IMR-90 (cell line): ENCODE measurements at regions not wholly inside any gene's neighbourhood (a gene's known extent, or its start where the extent isn't known, plus 50 kb on each side); places are given as distances from the start of the nearest gene placed in this dataset.

Source experiments
- ATAC-seq: fragments of 200-7000 bp; cut with Tn5 transposase; 2 replicates; pipeline ENCODE4 v1.9.1; 2020; ENCODE audit warnings: low read depth, mild to moderate bottlenecking, moderate library complexity
- BruUV-seq: library from RNA; stranded (reverse); fragments of 400-500 nt; replicated peaks from 2 replicates; lab custom pipeline; 2021; lab: Mats Ljungman, UMichigan
- CTCF ChIA-PET: fragments of 300-600 bp; formaldehyde crosslinking; extraction: SDS; loops from one replicate; lab custom pipeline; 2021; ENCODE audit warnings: antibody characterized with exemption; lab: Yijun Ruan, JAX
- POLR2A ChIA-PET: fragments of 300-600 bp; sonication (Branson Sonifier 250); formaldehyde crosslinking; loops from one replicate; lab custom pipeline; 2022; ENCODE audit warnings: antibody characterized with exemption; ENCODE audit not compliant: unreplicated experiment; lab: Charles Lee
- DNase-seq: peaks from one replicate; pipeline ENCODE4 v3.0.0; 2013
- H2AFZ ChIP-seq: replicated peaks from 2 replicates; pipeline ENCODE3; 2013; ENCODE audit warnings: low read length, mild to moderate bottlenecking; ENCODE audit not compliant: poor library complexity
- H2AK5ac ChIP-seq: 2 replicates; pipeline ENCODE4 v1.6.1; 2013; ENCODE audit warnings: low read depth, low read length, inconsistent platforms
- H2AK9ac ChIP-seq: replicated peaks from 2 replicates; pipeline ENCODE3; 2013; ENCODE audit warnings: mild to moderate bottlenecking, low read depth, low read length, moderate library complexity; ENCODE audit not compliant: poor library complexity
- H2BK120ac ChIP-seq: 2 replicates; pipeline ENCODE4 v1.6.1; 2013; ENCODE audit warnings: low read depth, low read length, inconsistent platforms
- H2BK15ac ChIP-seq: 3 replicates; pipeline ENCODE4 v1.6.1; 2013; ENCODE audit warnings: low read depth, low read length, inconsistent platforms
- H2BK20ac ChIP-seq: 2 replicates; pipeline ENCODE4 v1.6.1; 2013; ENCODE audit warnings: low read depth, mild to moderate bottlenecking, inconsistent platforms, low read length, moderate library complexity
- H2BK5ac ChIP-seq: 2 replicates; pipeline ENCODE4 v1.6.1; 2013; ENCODE audit warnings: mild to moderate bottlenecking, low read depth, low read length, inconsistent platforms; ENCODE audit not compliant: poor library complexity, severe bottlenecking
- H3K14ac ChIP-seq: replicated peaks from 2 replicates; pipeline ENCODE4 v1.6.1; 2013; ENCODE audit warnings: low read depth, low read length, inconsistent platforms
- H3K18ac ChIP-seq: 2 replicates; pipeline ENCODE4 v1.6.1; 2013; ENCODE audit warnings: low read depth, low read length, control low read depth
- H3K23ac ChIP-seq: 2 replicates; pipeline ENCODE4 v1.6.1; 2013; ENCODE audit warnings: low read depth, low read length, inconsistent platforms
- H3K27ac ChIP-seq: 2 replicates; pipeline ENCODE4 v1.5.1; 2013; ENCODE audit warnings: mild to moderate bottlenecking, control low read depth, low read length; ENCODE audit not compliant: insufficient read depth
- H3K27me3 ChIP-seq: 2 replicates; pipeline ENCODE4 v1.6.1; 2013; ENCODE audit warnings: low read length; ENCODE audit not compliant: control insufficient read depth, insufficient read depth
- H3K36me3 ChIP-seq: 2 replicates; pipeline ENCODE4 v1.6.1; 2013; ENCODE audit warnings: low read length, mixed read lengths; ENCODE audit not compliant: control insufficient read depth, insufficient read depth
- H3K4ac ChIP-seq: 2 replicates; pipeline ENCODE4 v1.6.1; 2013; ENCODE audit warnings: low read depth, low read length, inconsistent platforms
- H3K4me1 ChIP-seq: 2 replicates; pipeline ENCODE4 v1.6.1; 2013; ENCODE audit warnings: low read length, mixed read lengths; ENCODE audit not compliant: control insufficient read depth, insufficient read depth
- H3K4me2 ChIP-seq: 2 replicates; pipeline ENCODE4 v1.6.1; 2013; ENCODE audit warnings: low read depth, mild to moderate bottlenecking, control low read depth, low read length, moderate library complexity
- H3K4me3 ChIP-seq: 2 replicates; pipeline ENCODE4 v1.5.1; 2013; ENCODE audit warnings: low read depth, mild to moderate bottlenecking, control low read depth, low read length, moderate library complexity; ENCODE audit not compliant: insufficient read depth
- H3K56ac ChIP-seq: 2 replicates; pipeline ENCODE4 v1.6.1; 2013; ENCODE audit warnings: low read length, inconsistent platforms; ENCODE audit not compliant: insufficient read depth; ENCODE audit errors: extremely low read depth
- H3K79me1 ChIP-seq, 2 experiments: 2 replicates each; pipeline ENCODE4 v1.6.1; 2013; ENCODE audit warnings: low read length in 2 of 2, inconsistent platforms in 1 of 2, low read depth in 1 of 2
- H3K9ac ChIP-seq: 2 replicates; pipeline ENCODE4 v1.6.1; 2013; ENCODE audit warnings: low read depth, low read length, control low read depth
- H3K9me1 ChIP-seq: 2 replicates; pipeline ENCODE4 v1.6.1; 2013; ENCODE audit warnings: low read length, inconsistent platforms; ENCODE audit not compliant: insufficient read depth
- H3K9me3 ChIP-seq: 2 replicates; pipeline ENCODE4 v1.6.1; 2013; ENCODE audit warnings: low read length; ENCODE audit not compliant: control insufficient read depth, insufficient read depth
- H4K20me1 ChIP-seq: 2 replicates; pipeline ENCODE4 v1.6.1; 2013; ENCODE audit warnings: low read length, inconsistent platforms; ENCODE audit not compliant: insufficient read depth
- H4K5ac ChIP-seq: 2 replicates; pipeline ENCODE4 v1.6.1; 2013; ENCODE audit warnings: mild to moderate bottlenecking, low read depth, low read length, control low read depth
- H4K8ac ChIP-seq, 2 experiments: 2 replicates each; pipeline ENCODE4 v1.6.1; 2013; ENCODE audit warnings: low read depth in 2 of 2, low read length in 2 of 2, control low read depth in 1 of 2, inconsistent platforms in 1 of 2
- H4K91ac ChIP-seq: 2 replicates; pipeline ENCODE4 v1.6.1; 2013; ENCODE audit warnings: low read depth, low read length, inconsistent platforms; ENCODE audit not compliant: insufficient read depth
- CHD1 ChIP-seq: IDR thresholded peaks from 2 replicates; pipeline ENCODE4 v1.6.1; 2012; ENCODE audit warnings: low read depth, low read length, improper control_type of control experiment
- MAFK ChIP-seq: IDR thresholded peaks from 2 replicates; pipeline ENCODE4 v1.6.1; 2012; ENCODE audit warnings: low read depth, low read length, improper control_type of control experiment
- MXI1 ChIP-seq: IDR thresholded peaks from 2 replicates; pipeline ENCODE4 v1.6.1; 2012; ENCODE audit warnings: low read depth, mild to moderate bottlenecking, low read length, moderate library complexity, borderline replicate concordance
- RFX5 ChIP-seq: IDR thresholded peaks from 2 replicates; pipeline ENCODE4 v1.8.0; 2012; ENCODE audit warnings: low read depth, mild to moderate bottlenecking, low read length, moderate library complexity
- SMC3 ChIP-seq: fragments of 150-350 bp; IDR thresholded peaks from 2 replicates; pipeline ENCODE4 v1.6.1; 2016; ENCODE audit warnings: low read depth, mild to moderate bottlenecking, antibody characterized with exemption, low read length, moderate library complexity
- WGBS, 2 experiments: methylation state at CpG; one replicate each; pipeline versions ENCODE4 v1.1.5 to v1.1.7; 2013; ENCODE audit warnings: missing lambda C conversion rate in 2 of 2; ENCODE audit not compliant: insufficient read length in 1 of 2; ENCODE audit errors: extremely low coverage in 2 of 2; 5-methylcytosine and 5-hydroxymethylcytosine counted together
- dilution Hi-C: fragments of 300-500 bp; cut with HindIII; formaldehyde crosslinking; loops from one replicate; pipeline ENCODE4 v1.14.3; 2018; ENCODE audit warnings: low sequenced_read_pairs; ENCODE audit not compliant: unreplicated experiment
- in situ Hi-C: fragments of 300-500 bp; cut with MboI; formaldehyde crosslinking; loops from 3 replicates; pipeline ENCODE4 v1.14.3; 2019; ENCODE audit warnings: low sequenced_read_pairs, inconsistent platforms, mixed read lengths
- intact Hi-C: fragments of 100-400 bp; cut with micrococcal nuclease; formaldehyde crosslinking; loops from 2 replicates; pipeline ENCODE4 v1.10.0; 2022
- TF ChIP-seq, protein P1 (sequence below): fragments of 150-350 bp; IDR thresholded peaks from 2 replicates; pipeline ENCODE4 v1.6.1; 2017; ENCODE audit warnings: mild to moderate bottlenecking, antibody characterized with exemption, low read length, low read depth

DNA sequence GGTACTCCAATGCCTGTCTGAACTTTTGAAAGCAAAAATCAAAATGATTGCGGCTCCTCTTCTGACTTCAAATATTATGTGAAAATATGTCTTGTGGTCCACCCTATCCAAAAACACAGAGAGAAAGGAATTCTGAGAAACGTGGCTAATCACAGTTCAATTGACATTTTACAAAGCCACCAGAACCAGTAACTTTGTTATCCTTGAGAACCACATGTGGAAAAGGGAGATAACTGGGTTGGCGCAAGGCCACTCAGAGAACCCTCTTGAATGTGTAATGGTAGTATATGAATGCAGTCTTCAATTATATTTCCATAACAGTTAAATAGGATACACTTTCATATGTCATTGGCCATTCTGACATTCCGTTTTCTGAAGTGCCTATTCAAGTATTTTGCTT, 1030.0 kb upstream of the TMPRSS15 start:
- Histone ChIP-seq H4K20me1 (no peaks in the 10 kb centered on the region), H3K4me2 (no peak overlapping the region), H2BK5ac (no peak overlapping the region), H4K91ac (no peak overlapping the region), H2BK15ac (no peak overlapping the region), H3K27ac (no peak overlapping the region), H3K23ac (no peak overlapping the region), H2AK5ac (no peak overlapping the region), H2BK120ac (no peak overlapping the region), H3K4ac (no peak overlapping the region), H3K18ac (no peak overlapping the region), H2BK20ac (no peak overlapping the region), H3K9me1 (no peaks in the 10 kb centered on the region), H3K14ac (no peak overlapping the region), H3K4me1 (no peaks in the 10 kb centered on the region), H3K27me3 (no peaks in the 10 kb centered on the region), H4K5ac (no peak overlapping the region), H4K8ac (no peak overlapping the region), H3K9ac (no peak overlapping the region), H3K56ac (no peak overlapping the region), H2AFZ (no peak overlapping the region), H3K9me3 (peaks cover 2% of the 10 kb centered on the region), H3K36me3 (no peaks in the 10 kb centered on the region), H3K4me3 (no peak overlapping the region), H2AK9ac (no peak overlapping the region), H3K79me1 (no peaks in the 10 kb centered on the region)
- intact Hi-C loops, result no loop called here
- in situ Hi-C loops, result no loop called here
- TF ChIP-seq SMC3 (no peak), RFX5 (no peak), CHD1 (no peak), MAFK (no peak), MXI1 (no peak)
- TF ChIP-seq, protein P1, sequence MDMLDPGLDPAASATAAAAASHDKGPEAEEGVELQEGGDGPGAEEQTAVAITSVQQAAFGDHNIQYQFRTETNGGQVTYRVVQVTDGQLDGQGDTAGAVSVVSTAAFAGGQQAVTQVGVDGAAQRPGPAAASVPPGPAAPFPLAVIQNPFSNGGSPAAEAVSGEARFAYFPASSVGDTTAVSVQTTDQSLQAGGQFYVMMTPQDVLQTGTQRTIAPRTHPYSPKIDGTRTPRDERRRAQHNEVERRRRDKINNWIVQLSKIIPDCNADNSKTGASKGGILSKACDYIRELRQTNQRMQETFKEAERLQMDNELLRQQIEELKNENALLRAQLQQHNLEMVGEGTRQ, result no peak
- no CpG with 5 or more reads among the region's 4 CpGs for WGBS, 2 experiments
- ChIA-PET CTCF (no interaction called here), POLR2A (no interaction called here)
- ATAC-seq, result no peak
- BruUV-seq, result no TSS peak
- dilution Hi-C loops, result no loop called here
- DNase-seq, result no peak
